SKM-1 (cell line): ENCODE measurements at regions not wholly inside any gene's neighbourhood (a gene's known extent, or its start where the extent isn't known, plus 50 kb on each side); places are given as distances from the start of the nearest gene placed in this dataset.

Source experiments
- DNase-seq: peaks from one replicate; lab custom pipeline; 2025; ENCODE audit not compliant: unreplicated experiment; lab: John Stamatoyannopoulos, UW

GRCh38 chr15:85976102-85976501 is 103.6 kb upstream of the AGBL1 start:
- no peak for DNase-seq

GRCh38 chr15:85976986-85977385 is 102.7 kb upstream of the AGBL1 start:
- no peak for DNase-seq

GRCh38 chr15:85977586-85977985 is 102.1 kb upstream of the AGBL1 start:
- DNase-seq, result no peak

- DNase-seq, result no peak
These were observed 99.7 kb upstream of the AGBL1 start for GRCh38 chr15:85979929-85980328.

- peak; percentile 62 for DNase-seq
These were observed 98.7 kb upstream of the AGBL1 start for GRCh38 chr15:85980946-85981345.

GRCh38 chr15:85984241-85984640 is 95.4 kb upstream of the AGBL1 start:
- DNase-seq, result no peak

- no peak for DNase-seq
These were observed 93.6 kb upstream of the AGBL1 start for GRCh38 chr15:85986116-85986515.

- DNase-seq, result no peak
These were observed 92.9 kb upstream of the AGBL1 start for GRCh38 chr15:85986741-85987140.

GRCh38 chr15:85988741-85989140 is 90.9 kb upstream of the AGBL1 start:
- DNase-seq, result peak; percentile 43

- DNase-seq, result no peak
These were observed 87.4 kb upstream of the AGBL1 start for GRCh38 chr15:85992224-85992623.

- DNase-seq, result no peak
These were observed 86.6 kb upstream of the AGBL1 start for GRCh38 chr15:85993116-85993515.

- no peak for DNase-seq
These were observed 82.1 kb upstream of the AGBL1 start for GRCh38 chr15:85997618-85998017.

GRCh38 chr15:85999658-86000057 is 80.0 kb upstream of the AGBL1 start:
- no peak for DNase-seq

- no peak for DNase-seq
These were observed 78.5 kb upstream of the AGBL1 start for GRCh38 chr15:86001200-86001599.

GRCh38 chr15:86002444-86002843 is 77.2 kb upstream of the AGBL1 start:
- DNase-seq, result no peak

GRCh38 chr15:86004061-86004460 is 75.6 kb upstream of the AGBL1 start:
- no peak for DNase-seq

GRCh38 chr15:86006546-86006945 is 73.1 kb upstream of the AGBL1 start:
- no peak for DNase-seq

- peak; percentile 14 for DNase-seq
These were observed 69.9 kb upstream of the AGBL1 start for GRCh38 chr15:86009727-86010126.

GRCh38 chr15:86010398-86010797 is 69.3 kb upstream of the AGBL1 start:
- DNase-seq, result no peak

GRCh38 chr15:86010891-86011290 is 68.8 kb upstream of the AGBL1 start:
- no peak for DNase-seq

- no peak for DNase-seq
These were observed 65.7 kb upstream of the AGBL1 start for GRCh38 chr15:86014016-86014415.

GRCh38 chr15:86016750-86017149 is 62.9 kb upstream of the AGBL1 start:
- no peak for DNase-seq

GRCh38 chr15:86018679-86019078 is 61.0 kb upstream of the AGBL1 start:
- DNase-seq, result no peak
